ENCODE measurements at regions not wholly inside any gene's neighbourhood (a gene's known extent, or its start where the extent isn't known, plus 50 kb on each side); places are given as distances from the start of the nearest gene placed in this dataset.

- no peak for DNase-seq
Measured at GRCh38 chr2:71804281-71804751, 343.3 kb downstream of the CYP26B1 start.

GRCh38 chr2:71803398-71803797 is 344.3 kb downstream of the CYP26B1 start:
- DNase-seq, result no peak

GRCh38 chr2:71802556-71802955 is 345.1 kb downstream of the CYP26B1 start:
- DNase-seq, result no peak

- no peak for DNase-seq
Measured at GRCh38 chr2:71801969-71802368, 345.7 kb downstream of the CYP26B1 start.

GRCh38 chr2:71801556-71801955 is 346.1 kb downstream of the CYP26B1 start:
- DNase-seq, result no peak

- DNase-seq, result no peak
Measured at GRCh38 chr2:71800851-71801250, 346.8 kb downstream of the CYP26B1 start.

- DNase-seq, result no peak
Measured at GRCh38 chr2:71800106-71800809, 346.9 kb downstream of the DYSF start.

- no peak for DNase-seq
Measured at GRCh38 chr2:71799013-71799575, 345.7 kb downstream of the DYSF start.

- no peak for DNase-seq
Measured at GRCh38 chr2:71798266-71799012, 345.1 kb downstream of the DYSF start.

GRCh38 chr2:71797035-71797810 is 343.9 kb downstream of the DYSF start:
- DNase-seq, result no peak

GRCh38 chr2:71796174-71796593 is 342.8 kb downstream of the DYSF start:
- no peak for DNase-seq

GRCh38 chr2:71795486-71795885 is 342.1 kb downstream of the DYSF start:
- no peak for DNase-seq

- no peak for DNase-seq
Measured at GRCh38 chr2:71794611-71795010, 341.2 kb downstream of the DYSF start.

- DNase-seq, result no peak
Measured at GRCh38 chr2:71793926-71794325, 340.6 kb downstream of the DYSF start.

- DNase-seq, result no peak
Measured at GRCh38 chr2:71792926-71793761, 339.8 kb downstream of the DYSF start.

GRCh38 chr2:71791501-71792135 is 338.3 kb downstream of the DYSF start:
- no peak for DNase-seq

GRCh38 chr2:71791061-71791450 is 337.7 kb downstream of the DYSF start:
- DNase-seq, result no peak

- DNase-seq, result no peak
Measured at GRCh38 chr2:71790226-71791060, 337.1 kb downstream of the DYSF start.

GRCh38 chr2:71789556-71790204 is 336.3 kb downstream of the DYSF start:
- no peak for DNase-seq

GRCh38 chr2:71788601-71789240 is 335.4 kb downstream of the DYSF start:
- no peak for DNase-seq
